Epidermal melanocyte (primary cell): ENCODE measurements at regions not wholly inside any gene's neighbourhood (a gene's known extent, or its start where the extent isn't known, plus 50 kb on each side); places are given as distances from the start of the nearest gene placed in this dataset.

Source experiments
- DNase-seq: peaks from one replicate; pipeline ENCODE4 v3.0.0; 2011; ENCODE audit warnings: low spot score; ENCODE audit not compliant: insufficient read length

GRCh38 chr3:102105193-102105592, 255.9 kb downstream of the NFKBIZ start:
- DNase-seq = no peak

GRCh38 chr3:102106416-102107097, 257.2 kb downstream of the NFKBIZ start:
- no peak for DNase-seq

GRCh38 chr3:102112704-102113230, 263.5 kb downstream of the NFKBIZ start:
- no peak for DNase-seq

DNA sequence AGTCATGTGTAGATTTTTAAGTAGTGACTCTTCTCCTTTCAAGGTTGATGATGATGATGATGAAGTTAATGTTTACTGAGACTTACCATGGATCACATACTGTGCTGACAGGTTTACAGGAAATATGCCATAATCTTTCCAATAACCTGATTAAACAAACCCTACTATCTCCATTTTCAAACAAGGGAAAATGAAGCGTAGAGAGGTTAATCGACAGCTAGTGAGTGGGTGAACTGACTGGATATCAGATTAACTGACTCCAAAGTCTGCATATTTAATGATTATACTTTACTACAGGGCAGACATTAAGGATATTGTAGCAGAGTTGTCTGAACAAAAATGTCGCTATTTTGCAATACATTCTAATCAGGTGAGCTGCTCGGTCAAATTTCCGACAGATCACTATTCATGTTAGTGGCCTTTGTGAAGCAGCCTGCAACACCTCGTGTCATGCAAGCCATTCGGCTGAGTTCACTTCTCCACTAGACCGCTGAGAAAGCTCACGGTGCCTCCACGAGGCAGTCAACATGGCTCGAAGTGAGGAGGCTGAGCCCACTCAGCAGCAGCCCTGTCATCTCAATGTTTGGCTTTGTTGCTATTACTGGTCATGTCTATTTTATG, 264.2 kb downstream of the NFKBIZ start:
- DNase-seq = no peak

- DNase-seq = no peak
Observed at GRCh38 chr3:102114264-102114979, 265.1 kb downstream of the NFKBIZ start.

GRCh38 chr3:102122527-102122926, 273.2 kb downstream of the NFKBIZ start:
- no peak for DNase-seq

- no peak for DNase-seq
Observed at GRCh38 chr3:102123590-102124190, 274.4 kb downstream of the NFKBIZ start.

- DNase-seq = no peak
Observed at GRCh38 chr3:102124282-102124681, 275.0 kb downstream of the NFKBIZ start.

GRCh38 chr3:102124704-102125103, 275.4 kb downstream of the NFKBIZ start:
- no peak for DNase-seq

DNA sequence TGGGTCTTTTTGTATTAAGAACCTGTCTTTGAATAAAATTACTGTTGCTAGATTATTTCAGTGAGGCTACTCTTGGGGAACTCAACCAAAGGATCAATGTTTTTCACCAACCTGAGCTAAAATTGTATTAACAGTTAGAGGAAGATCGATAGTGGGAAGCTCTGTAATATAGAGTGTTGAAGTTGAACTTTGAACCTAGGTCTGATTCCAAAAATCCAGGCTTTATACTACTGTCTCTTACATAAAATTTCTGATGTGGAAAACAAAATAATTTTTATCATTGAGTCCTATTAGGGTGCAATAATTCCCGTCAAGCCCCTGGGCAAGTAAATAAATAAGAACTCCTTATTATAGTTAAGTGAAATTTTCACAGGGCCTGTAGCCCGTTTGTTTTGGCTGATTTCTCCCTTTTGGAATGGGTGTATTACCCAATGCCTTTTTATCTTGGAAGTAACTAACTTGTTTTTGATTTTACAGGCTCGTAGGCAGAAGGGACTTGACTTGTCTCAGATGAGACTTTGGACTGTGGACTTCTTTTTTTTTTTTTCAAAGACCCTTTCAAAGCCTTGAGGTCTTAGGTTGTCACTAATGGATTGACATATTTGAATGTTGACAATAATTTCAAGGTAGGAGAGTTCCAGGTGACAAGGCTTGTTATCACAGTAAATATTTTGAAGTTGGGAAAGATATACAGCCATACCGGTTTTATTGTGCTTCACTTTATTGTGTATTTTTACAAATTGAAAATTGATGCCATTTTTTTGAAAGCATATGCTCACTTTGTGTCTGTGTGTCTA, 276.1 kb downstream of the NFKBIZ start:
- no peak for DNase-seq

GRCh38 chr3:102125994-102126368, 276.7 kb downstream of the NFKBIZ start:
- DNase-seq = no peak

GRCh38 chr3:102129760-102130608, 280.7 kb downstream of the NFKBIZ start:
- DNase-seq = no peak

GRCh38 chr3:102132370-102132769, 283.1 kb downstream of the NFKBIZ start:
- no peak for DNase-seq

DNA sequence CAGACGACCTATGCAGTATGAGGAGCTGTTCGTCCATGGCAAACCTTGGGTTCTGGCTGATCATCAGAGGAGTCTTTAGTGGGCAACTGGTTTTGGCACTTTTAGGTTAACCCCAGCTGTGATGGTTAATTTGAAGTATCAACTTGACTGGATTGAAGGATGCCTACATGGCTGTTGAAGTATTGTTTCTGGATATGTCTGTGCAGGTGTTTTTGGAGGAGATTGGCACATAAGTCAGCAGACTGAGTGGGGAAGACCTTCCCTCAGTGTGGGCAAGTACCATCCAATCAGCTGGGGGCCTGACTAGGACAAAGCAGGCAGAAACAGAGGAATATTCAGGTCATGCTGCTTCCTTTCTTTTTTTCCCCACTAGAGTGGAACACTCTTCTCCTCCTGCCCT, 284.1 kb downstream of the NFKBIZ start:
- DNase-seq = no peak

DNA sequence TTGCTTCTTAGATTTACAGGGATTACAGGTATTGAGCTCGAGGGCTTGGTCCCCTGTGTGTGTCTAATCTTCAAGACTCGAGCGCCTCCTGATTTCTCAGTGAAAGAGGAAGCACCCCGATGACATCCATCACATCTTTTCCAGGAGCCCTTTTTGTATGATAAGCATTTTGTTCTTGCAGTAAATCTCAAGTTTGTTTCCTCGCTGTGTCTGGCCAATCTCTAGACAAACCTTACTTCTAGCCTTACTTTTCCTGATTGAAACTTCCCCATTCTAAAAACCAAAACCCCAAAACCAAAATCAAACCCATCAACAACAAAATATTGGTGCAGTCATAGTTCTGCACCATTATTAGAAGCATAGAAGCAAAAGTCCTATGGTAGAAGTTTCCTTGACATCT, 286.0 kb downstream of the NFKBIZ start:
- DNase-seq = no peak

DNA sequence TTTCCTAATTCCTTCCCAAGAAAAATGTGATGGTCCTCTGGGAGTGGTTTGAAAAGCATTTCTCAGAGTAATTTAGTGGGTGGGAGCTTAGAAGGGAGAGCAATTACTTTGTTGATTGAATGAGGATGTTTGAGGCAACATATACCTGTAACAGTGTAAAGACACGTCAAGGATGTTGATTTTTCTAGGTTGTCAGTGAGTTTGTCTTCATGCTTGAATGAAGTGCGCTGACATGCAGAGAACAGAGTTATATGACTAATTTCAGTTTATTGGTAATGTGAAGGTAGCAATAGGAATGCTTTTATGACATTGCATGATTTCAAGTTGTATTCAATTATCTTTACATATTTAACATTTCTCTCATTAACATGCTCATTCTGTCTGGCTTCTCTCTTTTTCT, 286.9 kb downstream of the NFKBIZ start:
- DNase-seq = no peak

GRCh38 chr3:102140116-102140515, 290.8 kb downstream of the NFKBIZ start:
- no peak for DNase-seq

GRCh38 chr3:102141096-102141927, 292.0 kb downstream of the NFKBIZ start:
- peak; percentile 45 for DNase-seq

DNA sequence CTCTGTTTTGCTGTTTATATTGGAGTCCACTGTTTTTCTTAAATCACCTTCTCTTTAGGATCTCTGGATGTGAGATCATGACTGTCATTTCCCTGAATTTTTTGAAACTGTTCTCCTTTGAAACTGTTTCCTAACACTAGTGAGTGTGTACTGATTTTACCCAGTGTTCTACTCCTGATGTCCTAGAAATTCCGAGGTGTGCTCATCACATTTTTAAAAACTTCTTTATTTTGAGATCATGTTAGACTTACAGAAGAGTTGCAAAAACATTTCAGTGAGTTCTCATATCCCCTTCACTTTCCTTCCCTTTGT, 292.6 kb downstream of the NFKBIZ start:
- DNase-seq = no peak
